A673 (cell line): ENCODE measurements at regions not wholly inside any gene's neighbourhood (a gene's known extent, or its start where the extent isn't known, plus 50 kb on each side); places are given as distances from the start of the nearest gene placed in this dataset.

Experiments
- BruUV-seq: library from RNA; stranded (reverse); fragments of 400-500 nt; replicated peaks from 2 replicates; lab custom pipeline; 2021; lab: Mats Ljungman, UMichigan
- CTCF ChIA-PET: fragments of 300-600 bp; sonication (Branson Sonifier 250); formaldehyde crosslinking; loops from one replicate; lab custom pipeline; 2022; ENCODE audit warnings: antibody characterized with exemption; lab: Charles Lee
- POLR2A ChIA-PET: fragments of 300-600 bp; sonication (Branson Sonifier 250); formaldehyde crosslinking; loops from one replicate; lab custom pipeline; 2022; ENCODE audit warnings: antibody characterized with exemption; ENCODE audit not compliant: low non-redundant PET; lab: Charles Lee
- DNase-seq: peaks from one replicate; pipeline ENCODE4 v3.0.0-alpha.2; 2015; ENCODE audit warnings: low spot score
- H3K27ac ChIP-seq: fragments of 200-600 bp; sonication (generic); 2 replicates; pipeline ENCODE4 v1.5.1; 2016; ENCODE audit warnings: mixed run types, low read depth, mild to moderate bottlenecking, mixed read lengths, antibody characterized with exemption, low read length; ENCODE audit not compliant: poor library complexity, severe bottlenecking
- H3K27me3 ChIP-seq: fragments of 200-600 bp; sonication (generic); replicated peaks from 2 replicates; pipeline ENCODE4 v1.6.1; 2017; ENCODE audit warnings: mixed run types, low read depth, mild to moderate bottlenecking, mixed read lengths, antibody characterized with exemption, low read length; ENCODE audit not compliant: insufficient read depth, poor library complexity
- H3K36me3 ChIP-seq: fragments of 200-600 bp; sonication (generic); 2 replicates; pipeline ENCODE4 v1.6.1; 2016; ENCODE audit warnings: mixed run types, mild to moderate bottlenecking, mixed read lengths, antibody characterized with exemption, low read length; ENCODE audit not compliant: insufficient read depth, poor library complexity, severe bottlenecking
- H3K4me1 ChIP-seq: fragments of 200-600 bp; sonication (generic); 2 replicates; pipeline ENCODE4 v1.6.1; 2017; ENCODE audit warnings: mixed run types, mild to moderate bottlenecking, mixed read lengths, antibody characterized with exemption, low read length; ENCODE audit not compliant: insufficient read depth, poor library complexity, severe bottlenecking
- H3K4me3 ChIP-seq: fragments of 200-600 bp; sonication (generic); 2 replicates; pipeline ENCODE4 v1.5.1; 2016; ENCODE audit warnings: low read depth, mixed run types, mild to moderate bottlenecking, mixed read lengths, low read length; ENCODE audit not compliant: poor library complexity, severe bottlenecking
- H3K9me3 ChIP-seq: fragments of 200-600 bp; sonication (generic); 2 replicates; pipeline ENCODE4 v1.6.1; 2016; ENCODE audit warnings: mixed run types, low read depth, mild to moderate bottlenecking, mixed read lengths, antibody characterized with exemption, low read length; ENCODE audit not compliant: poor library complexity, severe bottlenecking
- CTCF ChIP-seq: fragments of 300-800, 200-600 bp; sonication (generic); conservative IDR thresholded peaks from 2 replicates; pipeline ENCODE4 v1.5.1; 2017; ENCODE audit warnings: low read depth, mild to moderate bottlenecking, antibody characterized with exemption, low read length, moderate library complexity, mixed read lengths
- EZH2 ChIP-seq: fragments of 200-600 bp; sonication (generic); IDR thresholded peaks from 2 replicates; pipeline ENCODE4 v1.6.1; 2017; ENCODE audit warnings: borderline replicate concordance, low read depth, mild to moderate bottlenecking, mixed read lengths, antibody characterized with exemption, low read length; ENCODE audit not compliant: poor library complexity, severe bottlenecking
- intact Hi-C: fragments of 100-400 bp; cut with micrococcal nuclease; formaldehyde crosslinking; loops from one replicate; pipeline ENCODE4 v1.10.0; 2022; ENCODE audit not compliant: unreplicated experiment

DNA sequence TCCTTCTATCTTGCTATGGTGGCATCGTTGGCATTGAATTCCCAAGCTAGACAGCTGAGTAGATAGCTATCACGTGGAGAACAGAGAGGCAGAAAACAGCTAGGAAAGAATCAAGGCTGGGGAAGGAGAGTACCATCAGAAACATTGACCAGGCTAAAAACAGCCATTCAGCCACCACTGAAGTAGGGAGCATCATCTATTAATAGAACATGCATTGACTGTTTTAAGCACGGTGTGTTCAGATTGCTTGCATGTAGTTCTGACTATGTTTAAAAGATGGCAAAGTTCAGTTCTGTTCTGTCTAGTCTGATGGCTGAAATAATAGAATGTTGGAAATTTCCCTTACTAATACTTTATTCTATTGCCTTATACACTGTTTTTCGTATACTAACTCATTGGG, 413.0 kb downstream of the GABRB3 start:
- Histone ChIP-seq H3K9me3 (peaks cover 38% of the 10 kb centered on the region), H3K36me3 (no peaks in the 10 kb centered on the region), H3K4me3 (no peak overlapping the region), H3K27me3 (no peaks in the 10 kb centered on the region), H3K27ac (no peak overlapping the region), H3K4me1 (no peaks in the 10 kb centered on the region)
- no peak for DNase-seq
- no TSS peak for BruUV-seq
- POLR2A ChIA-PET = no interaction called here
- intact Hi-C loops = loop anchor here (10.0 kb wide), 1 partner anchor 45 kb away; no protein-coding TSS in a partner anchor
- TF ChIP-seq EZH2 (no peak), CTCF (no peak)
- CTCF ChIA-PET = no interaction called here

GRCh38 chr15:26358708-26359107, 414.2 kb downstream of the GABRB3 start:
- TF ChIP-seq CTCF = no peak
- no peak for TF ChIP-seq EZH2
- peaks cover 38% of the 10 kb centered on the region for H3K9me3 ChIP-seq
- H3K4me1 ChIP-seq = no peaks in the 10 kb centered on the region
- no peak overlapping the region for H3K27ac ChIP-seq
- DNase-seq = no peak
- H3K27me3 ChIP-seq = no peaks in the 10 kb centered on the region
- intact Hi-C loops = no loop called here
- H3K4me3 ChIP-seq = no peak overlapping the region
- ChIA-PET CTCF (no interaction called here), POLR2A (no interaction called here)
- BruUV-seq = no TSS peak
- H3K36me3 ChIP-seq = no peaks in the 10 kb centered on the region

- POLR2A ChIA-PET = interaction anchor here (0.6 kb wide), 1 partner anchor 12 kb away, joined by 4 read pairs; no protein-coding TSS in a partner anchor
- Histone ChIP-seq H3K36me3 (no peaks in the 10 kb centered on the region), H3K9me3 (peaks cover 39% of the 10 kb centered on the region), H3K4me3 (no peak overlapping the region), H3K27ac (no peak overlapping the region), H3K27me3 (no peaks in the 10 kb centered on the region), H3K4me1 (no peaks in the 10 kb centered on the region)
- DNase-seq = no peak
- intact Hi-C loops = no loop called here
- no TSS peak for BruUV-seq
- CTCF ChIA-PET = no interaction called here
- TF ChIP-seq EZH2 = no peak
These were observed 415.2 kb downstream of the GABRB3 start for GRCh38 chr15:26357653-26358052.

GRCh38 chr15:26355472-26356074, 417.3 kb downstream of the GABRB3 start:
- no peak for DNase-seq
- H3K4me1 ChIP-seq = no peaks in the 10 kb centered on the region
- H3K27me3 ChIP-seq = no peaks in the 10 kb centered on the region
- no peak overlapping the region for H3K27ac ChIP-seq
- TF ChIP-seq CTCF (no peak), EZH2 (no peak)
- H3K9me3 ChIP-seq = peaks cover 47% of the 10 kb centered on the region
- H3K36me3 ChIP-seq = no peaks in the 10 kb centered on the region
- CTCF ChIA-PET = no interaction called here
- POLR2A ChIA-PET = no interaction called here
- H3K4me3 ChIP-seq = no peak overlapping the region
- no TSS peak for BruUV-seq
- intact Hi-C loops = no loop called here
